NCI-H82 treated with DMSO at 0.1 percent for 48 hours (cell line): ENCODE measurements at regions not wholly inside any gene's neighbourhood (a gene's known extent, or its start where the extent isn't known, plus 50 kb on each side); places are given as distances from the start of the nearest gene placed in this dataset.
"Not testable (repeated sequence)": the region's sequence is repeated elsewhere in the genome, so short reads cannot be mapped to it uniquely, and the experiment has no call there.

Source experiments
- DNase-seq: peaks from one replicate; lab custom pipeline; 2025; ENCODE audit not compliant: unreplicated experiment; lab: John Stamatoyannopoulos, UW

GRCh38 chr15:53843869-53844569 lies 84.6 kb upstream of the WDR72 start:
- no peak for DNase-seq

DNA sequence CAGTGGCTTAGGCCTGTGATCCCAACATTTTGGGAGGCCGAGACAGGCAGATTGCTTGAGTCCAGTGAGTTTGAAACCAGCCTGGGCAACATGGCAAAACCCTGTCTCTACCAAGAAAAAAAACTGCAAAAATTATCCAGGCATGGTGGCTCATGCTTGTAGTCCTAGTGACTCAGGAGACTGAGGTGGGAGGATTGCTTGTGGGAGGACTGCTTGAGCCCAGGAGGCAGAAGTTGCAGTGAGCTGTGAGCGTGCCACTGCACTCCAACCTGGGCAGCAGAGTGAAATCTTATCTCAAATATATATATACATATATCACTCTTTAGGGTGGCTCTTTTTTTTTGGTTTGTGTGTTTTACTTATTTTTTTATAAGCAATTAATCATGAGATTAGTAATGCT lies 83.7 kb upstream of the WDR72 start:
- no peak for DNase-seq

DNA sequence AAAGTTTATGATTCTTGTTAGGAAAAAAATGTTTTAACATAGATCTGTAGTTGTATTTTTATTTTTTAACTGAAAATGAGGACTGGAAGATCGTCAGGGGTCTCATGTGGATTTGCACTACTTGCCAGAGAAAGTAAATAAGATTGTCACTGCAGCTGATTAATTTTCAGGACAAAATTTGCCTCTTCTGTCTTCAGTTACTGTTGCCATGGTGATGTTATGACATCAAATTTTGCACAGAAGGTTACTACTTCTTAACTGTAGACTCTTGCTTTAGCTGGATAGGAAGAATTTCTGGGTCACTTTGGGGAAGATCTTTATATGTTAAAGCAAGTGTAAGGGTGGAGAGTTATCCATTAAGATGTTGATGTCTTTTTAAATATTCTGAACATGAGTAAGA lies 82.2 kb upstream of the WDR72 start:
- DNase-seq = no peak

GRCh38 chr15:53840681-53841080 lies 81.2 kb upstream of the WDR72 start:
- DNase-seq = no peak

DNA sequence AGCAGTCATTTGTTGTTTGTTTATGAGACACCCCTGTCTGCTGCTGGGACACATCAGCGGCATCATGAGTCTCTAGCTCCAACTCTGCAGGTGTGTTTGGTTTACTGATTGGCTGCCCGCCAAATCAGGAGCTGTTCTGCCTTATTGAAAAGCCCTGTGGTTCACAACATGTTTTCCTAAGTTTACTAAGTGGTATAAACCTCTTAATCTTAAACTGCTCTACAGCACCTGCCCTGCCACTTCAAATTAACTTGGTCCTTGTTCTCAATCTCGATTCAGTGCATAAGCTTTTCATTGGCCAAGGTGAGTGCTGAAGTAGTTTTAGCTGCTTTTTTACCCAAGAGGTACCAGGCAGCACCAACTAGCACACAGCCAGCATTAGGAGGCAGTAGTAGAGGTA lies 77.8 kb upstream of the WDR72 start:
- peak; percentile 38 for DNase-seq

DNA sequence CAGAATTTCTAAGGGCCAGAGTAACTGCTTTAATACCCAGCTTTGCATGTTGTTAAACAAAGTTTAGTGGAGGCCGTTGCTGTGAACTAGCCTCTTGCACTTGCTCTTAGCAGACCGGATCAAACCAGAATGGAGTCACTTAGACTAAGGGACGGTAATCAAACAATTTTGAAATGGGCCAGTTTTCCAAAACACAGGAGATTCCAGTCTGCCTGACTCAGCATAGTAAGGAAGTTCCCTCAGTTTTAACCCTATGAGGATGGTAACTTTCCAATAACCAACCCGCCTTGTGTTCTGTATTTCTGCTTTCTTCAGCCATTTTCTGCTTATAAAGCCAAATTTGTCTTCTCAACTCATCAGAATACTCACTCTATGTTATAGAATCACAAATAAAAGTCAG lies 77.2 kb upstream of the WDR72 start:
- no peak for DNase-seq

GRCh38 chr15:53835309-53835708 lies 75.8 kb upstream of the WDR72 start:
- no peak for DNase-seq

GRCh38 chr15:53834214-53834613 lies 74.8 kb upstream of the WDR72 start:
- no peak for DNase-seq

DNA sequence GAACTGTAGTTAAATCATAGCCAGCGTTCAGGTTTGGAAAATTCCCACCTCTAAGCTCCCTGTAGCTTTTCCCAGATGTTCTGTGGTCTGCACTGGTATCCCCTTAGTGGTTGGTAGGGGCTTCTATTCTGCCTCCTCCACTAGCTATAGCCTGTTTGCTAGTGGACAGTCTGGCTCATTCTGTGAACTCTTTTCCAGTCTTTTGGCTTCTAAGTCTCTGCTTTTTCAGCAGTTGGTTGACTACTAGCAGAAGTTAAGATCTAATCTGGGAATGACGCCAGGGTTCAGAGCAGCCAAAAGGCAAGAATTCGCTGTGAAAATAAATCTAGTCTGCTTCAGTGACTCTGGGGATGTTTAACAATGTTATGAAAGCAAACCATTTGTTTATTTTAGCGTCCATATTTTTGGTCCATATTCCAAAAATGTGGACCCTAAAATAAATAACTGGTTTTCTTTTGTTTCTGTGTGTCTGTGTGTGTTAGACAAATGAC lies 73.7 kb upstream of the WDR72 start:
- no peak for DNase-seq

DNA sequence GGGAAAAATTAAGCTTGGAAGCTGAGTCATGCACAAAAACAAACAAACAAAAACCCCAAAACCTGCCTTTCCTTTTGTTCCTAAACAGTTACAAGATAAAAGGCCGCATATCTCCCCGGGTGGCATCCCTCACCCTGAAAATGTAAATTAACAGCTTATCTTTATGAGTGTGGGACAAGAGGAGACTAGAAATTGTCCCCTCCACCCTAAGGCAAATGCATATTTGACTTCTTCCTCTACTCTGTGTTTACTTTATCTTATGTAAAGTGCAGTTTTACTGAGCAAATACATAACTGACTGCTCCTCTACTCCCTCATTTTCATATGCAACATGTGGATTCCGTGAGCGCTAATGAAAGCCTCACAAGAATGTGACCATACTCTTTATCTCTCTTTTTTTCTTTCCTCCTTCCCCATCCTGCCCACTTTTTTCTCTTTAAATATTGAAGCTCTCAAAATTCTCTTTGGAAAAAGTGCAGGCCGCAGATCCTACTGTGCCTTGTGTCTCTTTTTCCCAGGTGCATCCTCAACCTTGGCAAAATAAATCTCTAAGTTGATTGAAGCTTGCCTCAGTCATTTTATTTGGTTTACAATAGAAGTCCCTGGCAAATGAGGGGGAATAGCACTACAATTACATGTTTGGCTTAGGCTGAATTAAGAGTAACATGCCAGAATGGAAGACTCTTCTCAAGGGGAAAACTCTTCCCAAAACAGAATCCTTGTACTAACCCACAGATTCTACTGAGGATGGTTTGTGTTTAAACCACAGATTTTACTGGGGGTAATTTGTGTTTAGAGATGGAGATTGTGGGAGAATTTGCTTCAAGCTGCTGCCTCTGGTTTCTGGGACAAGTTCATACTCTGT lies 72.7 kb upstream of the WDR72 start:
- DNase-seq = no peak

DNA sequence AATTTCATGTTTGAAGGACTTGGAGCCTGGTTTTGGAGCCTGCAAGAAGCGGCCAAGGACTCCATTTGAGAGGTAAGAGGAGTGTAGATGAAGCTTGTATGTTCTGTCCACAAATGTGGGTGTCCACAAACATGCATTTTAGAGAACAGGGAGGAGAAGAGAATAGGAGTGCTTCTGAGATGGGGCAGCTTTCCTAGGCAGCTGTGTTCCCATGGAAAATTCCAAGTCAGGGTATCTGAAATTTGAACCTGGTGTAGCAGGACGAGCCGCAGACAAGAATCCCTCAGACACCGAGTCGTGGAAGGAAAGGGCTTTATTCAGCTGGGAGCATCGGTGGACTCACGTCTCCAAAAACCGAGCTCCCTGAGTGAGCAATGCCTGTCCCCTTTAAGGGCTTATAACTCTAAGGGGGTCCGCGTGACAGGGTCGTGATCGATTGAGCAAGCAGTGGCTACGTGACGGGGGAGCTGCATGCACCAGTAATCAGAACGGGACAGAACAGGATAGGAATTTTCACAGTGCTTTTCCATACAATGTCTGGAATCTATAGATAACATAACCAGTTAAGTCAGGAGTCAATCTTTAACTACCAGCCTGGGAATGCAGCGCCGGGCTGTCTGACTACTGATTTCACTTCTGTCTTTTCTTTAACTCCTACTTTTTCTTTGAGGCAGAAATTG lies 71.4 kb upstream of the WDR72 start:
- DNase-seq = no peak

GRCh38 chr15:53829923-53830459 lies 70.5 kb upstream of the WDR72 start:
- DNase-seq = no peak

DNA sequence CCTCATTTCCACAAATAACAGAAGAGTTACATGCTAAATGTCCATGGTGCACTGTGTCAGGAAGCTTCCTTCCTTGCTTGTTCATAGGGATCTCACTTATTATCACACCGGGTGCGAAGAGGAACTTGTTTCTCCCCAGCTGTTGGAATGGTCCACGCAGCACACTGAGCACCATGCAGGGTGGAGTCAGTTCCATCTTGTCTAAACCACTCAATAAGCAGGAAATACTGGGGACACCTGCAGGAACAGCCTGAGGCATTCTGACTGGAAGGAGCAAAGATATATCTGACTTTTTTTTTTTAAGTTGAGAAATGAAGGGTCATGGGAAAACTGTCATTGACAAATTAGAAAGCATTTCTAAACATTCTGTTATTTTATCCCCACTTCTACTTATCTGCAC lies 70.0 kb upstream of the WDR72 start:
- no peak for DNase-seq

GRCh38 chr15:53827355-53827754 lies 67.9 kb upstream of the WDR72 start:
- DNase-seq = no peak

DNA sequence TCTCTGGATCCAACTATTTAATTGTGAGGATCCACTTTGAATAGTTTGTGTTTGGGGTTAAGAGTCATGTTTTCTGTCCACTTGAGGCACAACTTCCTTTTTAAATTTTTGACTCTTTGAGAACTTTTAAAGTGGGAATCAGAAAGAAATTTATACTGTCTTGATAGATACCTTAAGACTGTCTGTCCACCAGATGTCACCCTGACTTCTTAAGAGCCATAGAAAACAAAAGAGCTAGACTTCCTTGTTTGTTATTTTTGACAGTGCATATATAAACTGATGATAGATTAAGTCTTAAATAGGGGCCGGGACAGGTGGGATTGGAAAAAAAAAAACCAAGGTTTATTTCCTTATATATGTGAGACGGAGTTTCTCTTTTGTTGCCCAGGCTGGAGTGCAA lies 52.1 kb upstream of the WDR72 start:
- no peak for DNase-seq

GRCh38 chr15:53810306-53810705 lies 50.8 kb upstream of the WDR72 start:
- not testable (repeated sequence) for DNase-seq
